ENCODE measurements at regions not wholly inside any gene's neighbourhood (a gene's known extent, or its start where the extent isn't known, plus 50 kb on each side); places are given as distances from the start of the nearest gene placed in this dataset.

DNA sequence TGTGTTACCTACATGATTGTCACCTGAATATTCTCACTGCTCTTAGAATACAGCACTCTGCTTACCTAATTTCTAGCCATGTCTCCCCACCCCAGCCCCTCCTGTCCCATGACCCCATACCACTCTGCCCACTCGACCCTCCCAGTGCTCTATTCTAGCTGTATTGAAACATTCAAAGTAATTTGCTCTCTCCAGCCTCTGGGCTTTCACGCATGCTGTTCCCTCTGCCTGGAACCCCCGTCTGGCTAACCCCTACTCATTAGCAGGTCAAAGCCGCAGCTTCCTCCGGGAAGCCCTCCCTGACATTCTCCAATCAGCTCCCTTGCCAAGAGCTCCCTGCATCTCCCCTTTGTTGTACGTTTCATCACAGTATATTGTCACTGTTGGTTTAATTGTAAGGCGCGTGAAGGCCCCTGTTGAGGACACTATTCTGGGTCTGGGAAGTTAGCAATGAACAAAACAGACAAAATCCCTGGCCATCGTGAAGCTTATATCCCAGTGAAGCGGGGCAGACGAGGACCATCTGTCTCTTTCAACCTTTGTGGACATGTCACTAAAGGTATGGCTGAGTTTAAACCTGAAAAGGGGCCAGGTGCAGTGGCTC lies 72.3 kb upstream of the LHX1 start:
- Histone ChIP-seq H3K79me2 (ENCODE audit: low read depth) (no peaks in the 10 kb centered on the region), H3K27ac (no peak overlapping the region), H3K4me3 (no peak overlapping the region), H3K27me3 (no peaks in the 10 kb centered on the region), H4K20me1 (ENCODE audit: low read depth) (no peaks in the 10 kb centered on the region), H3K9me3 (ENCODE audit: low read depth) (no peaks in the 10 kb centered on the region), H3K36me3 (no peaks in the 10 kb centered on the region), H3K4me1 (peaks cover 14% of the 10 kb centered on the region), H3K4me2 (no peak overlapping the region), H2AFZ (replicated peaks) (no peak overlapping the region), H3F3A (ENCODE audit: low read depth) (peaks cover 4% of the 10 kb centered on the region), H3K9ac (no peak overlapping the region)
- Mint-ChIP-seq H3K4me1 (peaks cover 18% of the 10 kb centered on the region), H3K9me3 (no peaks in the 10 kb centered on the region), H3K27me3 (ENCODE audit: insufficient read depth, low read depth) (peaks cover 8% of the 10 kb centered on the region), H3K36me3 (no peaks in the 10 kb centered on the region), H3K27ac (no peak overlapping the region), H3K4me3 (no peak overlapping the region)
- no peak for DNase-seq (ENCODE audit: low spot score)
- no peak for TF ChIP-seq EZH2 (IDR thresholded peaks at IDR 0.05)

DNA sequence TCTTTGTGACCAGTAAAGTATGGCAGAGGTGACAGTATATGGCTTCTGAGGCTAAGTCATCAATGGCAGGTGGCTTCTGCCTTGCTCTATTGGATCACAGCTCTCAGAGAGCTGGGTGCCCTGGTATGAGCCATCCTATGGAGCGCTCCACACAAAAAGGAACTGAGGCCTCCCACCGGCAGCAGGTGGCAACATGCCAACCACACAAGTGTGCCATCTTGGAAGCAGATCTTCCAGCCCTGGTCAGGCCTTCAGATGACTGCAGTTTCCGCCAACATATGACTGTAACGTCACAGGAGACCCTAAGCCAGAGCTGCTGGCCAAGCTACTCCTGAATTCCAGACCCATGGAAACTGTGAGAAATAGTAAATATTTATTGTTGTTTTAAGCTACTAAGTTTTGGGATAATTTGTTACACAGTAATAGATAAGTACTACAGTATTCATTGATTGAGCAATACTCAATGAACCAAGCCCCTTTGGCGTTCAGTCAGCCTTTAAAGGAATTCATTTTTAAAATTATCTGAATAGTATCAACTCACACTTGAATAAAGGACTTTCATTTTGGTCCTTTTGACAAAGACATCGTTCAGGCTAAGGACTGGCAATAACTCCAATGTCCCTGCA lies 69.4 kb upstream of the LHX1 start:
- Histone ChIP-seq H3K79me2 (ENCODE audit: low read depth) (no peaks in the 10 kb centered on the region), H3K9ac (no peak overlapping the region), H3K36me3 (no peaks in the 10 kb centered on the region), H3K27me3 (no peaks in the 10 kb centered on the region), H3K27ac (no peak overlapping the region), H3K4me1 (peaks cover 14% of the 10 kb centered on the region), H3K9me3 (ENCODE audit: low read depth) (no peaks in the 10 kb centered on the region), H2AFZ (replicated peaks) (no peak overlapping the region), H4K20me1 (ENCODE audit: low read depth) (no peaks in the 10 kb centered on the region), H3K4me2 (no peak overlapping the region), H3F3A (ENCODE audit: low read depth) (peaks cover 4% of the 10 kb centered on the region), H3K4me3 (no peak overlapping the region)
- Mint-ChIP-seq H3K9me3 (no peaks in the 10 kb centered on the region), H3K4me3 (no peak overlapping the region), H3K4me1 (peaks cover 22% of the 10 kb centered on the region), H3K27ac (no peak overlapping the region), H3K27me3 (ENCODE audit: insufficient read depth, low read depth) (peaks cover 11% of the 10 kb centered on the region), H3K36me3 (no peaks in the 10 kb centered on the region)
- no peak for DNase-seq (ENCODE audit: low spot score)
- TF ChIP-seq, protein P1, sequence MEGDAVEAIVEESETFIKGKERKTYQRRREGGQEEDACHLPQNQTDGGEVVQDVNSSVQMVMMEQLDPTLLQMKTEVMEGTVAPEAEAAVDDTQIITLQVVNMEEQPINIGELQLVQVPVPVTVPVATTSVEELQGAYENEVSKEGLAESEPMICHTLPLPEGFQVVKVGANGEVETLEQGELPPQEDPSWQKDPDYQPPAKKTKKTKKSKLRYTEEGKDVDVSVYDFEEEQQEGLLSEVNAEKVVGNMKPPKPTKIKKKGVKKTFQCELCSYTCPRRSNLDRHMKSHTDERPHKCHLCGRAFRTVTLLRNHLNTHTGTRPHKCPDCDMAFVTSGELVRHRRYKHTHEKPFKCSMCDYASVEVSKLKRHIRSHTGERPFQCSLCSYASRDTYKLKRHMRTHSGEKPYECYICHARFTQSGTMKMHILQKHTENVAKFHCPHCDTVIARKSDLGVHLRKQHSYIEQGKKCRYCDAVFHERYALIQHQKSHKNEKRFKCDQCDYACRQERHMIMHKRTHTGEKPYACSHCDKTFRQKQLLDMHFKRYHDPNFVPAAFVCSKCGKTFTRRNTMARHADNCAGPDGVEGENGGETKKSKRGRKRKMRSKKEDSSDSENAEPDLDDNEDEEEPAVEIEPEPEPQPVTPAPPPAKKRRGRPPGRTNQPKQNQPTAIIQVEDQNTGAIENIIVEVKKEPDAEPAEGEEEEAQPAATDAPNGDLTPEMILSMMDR (IDR thresholded peaks at IDR 0.05), result no peak
- TF ChIP-seq EZH2phosphoT487 (IDR thresholded peaks at IDR 0.05) (no peak), EZH2 (IDR thresholded peaks at IDR 0.05) (no peak)

DNA sequence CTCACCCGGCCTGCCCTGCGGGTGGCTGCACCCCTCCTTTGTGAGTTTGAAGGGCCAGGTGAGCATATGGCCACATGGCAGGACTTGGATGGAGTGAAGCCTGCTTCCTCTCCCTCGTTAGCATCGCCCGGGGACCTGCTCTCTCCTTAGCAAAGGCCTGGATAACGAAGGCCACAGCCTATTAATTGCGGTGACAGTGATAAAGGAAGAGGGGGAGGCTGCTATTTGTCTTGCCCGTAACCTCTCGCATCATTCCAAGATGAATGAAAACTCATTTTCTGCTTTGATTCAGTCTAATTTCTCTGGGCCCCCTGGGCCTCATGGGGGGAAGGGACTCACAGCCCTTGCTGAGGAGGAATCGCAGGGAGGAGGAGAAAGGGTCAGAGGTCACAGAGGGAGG lies 68.5 kb upstream of the LHX1 start:
- TF ChIP-seq EZH2phosphoT487 (IDR thresholded peaks at IDR 0.05) (no peak), EZH2 (IDR thresholded peaks at IDR 0.05) (no peak)
- TF ChIP-seq, protein P1 (IDR thresholded peaks at IDR 0.05), result no peak
- H3K36me3 ChIP-seq, result no peaks in the 10 kb centered on the region
- no peaks in the 10 kb centered on the region for H4K20me1 ChIP-seq (ENCODE audit: low read depth)
- Mint-ChIP-seq H3K27ac (peak overlapping the region; percentile 46), H3K4me1 (peaks cover 22% of the 10 kb centered on the region), H3K27me3 (ENCODE audit: insufficient read depth, low read depth) (peaks cover 13% of the 10 kb centered on the region), H3K36me3 (no peaks in the 10 kb centered on the region), H3K4me3 (no peak overlapping the region), H3K9me3 (no peaks in the 10 kb centered on the region)
- no peak overlapping the region for H3K9ac ChIP-seq
- H3K27ac ChIP-seq, result no peak overlapping the region
- peaks cover 14% of the 10 kb centered on the region for H3K4me1 ChIP-seq
- no peak for DNase-seq (ENCODE audit: low spot score)
- H3K27me3 ChIP-seq, result no peaks in the 10 kb centered on the region
- no peak overlapping the region for H3K4me3 ChIP-seq
- peak overlapping the region; percentile 10 for H3K4me2 ChIP-seq
- no peaks in the 10 kb centered on the region for H3K79me2 ChIP-seq (ENCODE audit: low read depth)
- H2AFZ ChIP-seq (replicated peaks), result no peak overlapping the region
- no peaks in the 10 kb centered on the region for H3K9me3 ChIP-seq (ENCODE audit: low read depth)
- H3F3A ChIP-seq (ENCODE audit: low read depth), result peaks cover 4% of the 10 kb centered on the region

DNA sequence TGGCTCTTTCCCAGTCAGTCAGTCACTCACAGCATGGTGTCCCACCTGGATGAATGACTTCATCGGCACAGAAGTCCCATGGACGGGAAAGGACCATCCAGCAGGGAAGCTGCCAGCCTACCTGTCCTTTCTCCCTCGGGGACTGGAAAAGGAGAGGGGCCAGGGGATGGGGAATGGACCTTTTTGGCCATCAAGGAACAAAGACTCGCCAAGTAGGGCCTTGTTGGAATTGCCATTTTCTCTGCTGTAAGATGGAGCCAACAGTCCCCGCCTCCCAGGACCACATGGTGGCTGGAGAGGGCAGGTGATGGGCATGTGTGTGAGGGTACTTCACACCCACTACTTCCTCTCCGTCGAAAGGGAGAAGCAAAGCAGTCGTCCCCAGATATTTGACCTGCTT lies 67.8 kb upstream of the LHX1 start:
- H3K9ac ChIP-seq, result no peak overlapping the region
- TF ChIP-seq, protein P1 (IDR thresholded peaks at IDR 0.05), result no peak
- TF ChIP-seq EZH2phosphoT487 (IDR thresholded peaks at IDR 0.05), result no peak
- no peak for TF ChIP-seq EZH2 (IDR thresholded peaks at IDR 0.05)
- H3K79me2 ChIP-seq (ENCODE audit: low read depth), result no peaks in the 10 kb centered on the region
- peaks cover 17% of the 10 kb centered on the region for H3K4me1 Mint-ChIP-seq
- no peak overlapping the region for H2AFZ ChIP-seq (replicated peaks)
- H3K36me3 ChIP-seq, result no peaks in the 10 kb centered on the region
- no peaks in the 10 kb centered on the region for H4K20me1 ChIP-seq (ENCODE audit: low read depth)
- peaks cover 4% of the 10 kb centered on the region for H3F3A ChIP-seq (ENCODE audit: low read depth)
- H3K27ac Mint-ChIP-seq, result no peak overlapping the region
- H3K4me3 ChIP-seq, result no peak overlapping the region
- DNase-seq (ENCODE audit: low spot score), result no peak
- H3K27ac ChIP-seq, result no peak overlapping the region
- H3K4me2 ChIP-seq, result no peak overlapping the region
- H3K4me3 Mint-ChIP-seq, result no peak overlapping the region
- no peaks in the 10 kb centered on the region for H3K36me3 Mint-ChIP-seq
- peaks cover 13% of the 10 kb centered on the region for H3K27me3 Mint-ChIP-seq (ENCODE audit: insufficient read depth, low read depth)
- H3K27me3 ChIP-seq, result no peaks in the 10 kb centered on the region
- peaks cover 14% of the 10 kb centered on the region for H3K4me1 ChIP-seq
- no peaks in the 10 kb centered on the region for H3K9me3 Mint-ChIP-seq
- H3K9me3 ChIP-seq (ENCODE audit: low read depth), result no peaks in the 10 kb centered on the region

Measured in neural progenitor cell (in vitro differentiated cells).